ENCODE measurements at regions not wholly inside any gene's neighbourhood (a gene's known extent, or its start where the extent isn't known, plus 50 kb on each side); places are given as distances from the start of the nearest gene placed in this dataset.

DNA sequence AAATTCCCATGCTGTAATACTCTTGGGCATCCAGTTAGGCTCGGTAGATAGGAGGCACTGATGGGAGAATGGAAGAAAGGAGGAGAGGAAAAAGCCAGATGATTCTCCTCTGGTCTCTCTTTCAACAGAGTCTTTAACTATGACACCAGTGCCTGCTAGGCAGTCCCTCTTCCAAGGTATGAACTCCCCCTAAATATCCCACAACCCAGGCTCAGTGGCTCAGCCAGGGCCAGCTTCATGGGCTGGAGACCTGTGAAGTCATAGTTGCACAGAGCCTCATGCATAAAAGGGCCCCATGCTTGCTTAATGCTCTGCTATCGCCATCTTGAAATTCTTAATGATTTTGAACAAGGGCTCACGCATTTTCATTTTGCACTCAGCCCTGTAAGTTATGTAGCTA lies 869.2 kb upstream of the GCFC2 start:
- no peak for DNase-seq (ENCODE audit: low read depth in 2 of 2)

DNA sequence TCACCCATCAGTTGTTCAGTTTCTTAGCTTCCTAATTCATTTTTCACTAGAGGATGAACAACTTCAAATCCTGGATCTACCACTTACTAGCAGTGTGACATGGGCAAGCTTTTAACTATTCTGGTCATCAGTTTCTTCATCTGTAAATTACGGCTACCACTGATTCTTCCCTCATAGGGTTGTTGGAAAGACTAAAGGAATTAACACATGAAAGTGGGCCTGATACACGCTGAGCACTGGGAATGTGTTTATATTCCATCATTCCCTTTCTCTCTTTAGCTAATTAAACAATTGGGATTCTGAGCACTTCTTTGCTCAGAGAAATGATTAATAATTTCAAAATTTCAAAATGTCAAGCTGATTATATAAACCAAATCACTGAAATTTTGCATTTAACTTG lies 862.3 kb upstream of the GCFC2 start:
- no peak for DNase-seq (ENCODE audit: low read depth in 2 of 2)

DNA sequence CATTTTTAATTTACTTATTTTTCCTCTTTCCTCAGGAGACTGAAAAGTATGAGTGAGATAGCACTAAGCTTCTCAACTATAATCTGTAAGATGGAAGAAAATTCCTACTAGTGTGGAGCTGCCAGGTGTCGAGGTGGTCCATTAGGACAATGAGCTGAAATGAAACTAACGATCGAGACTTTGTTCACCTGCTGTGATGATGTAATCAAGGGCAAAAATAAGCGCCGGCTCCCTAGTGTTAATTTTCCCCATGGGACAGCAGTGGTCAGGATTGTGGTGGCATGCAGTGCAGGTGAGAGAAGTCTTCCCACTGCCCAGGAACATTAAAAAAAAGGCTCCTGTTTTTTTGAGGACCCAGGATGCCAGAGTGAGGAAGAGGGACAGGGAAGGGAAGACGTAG lies 859.1 kb upstream of the GCFC2 start:
- DNase-seq (ENCODE audit: low read depth in 2 of 2) = no peak

DNA sequence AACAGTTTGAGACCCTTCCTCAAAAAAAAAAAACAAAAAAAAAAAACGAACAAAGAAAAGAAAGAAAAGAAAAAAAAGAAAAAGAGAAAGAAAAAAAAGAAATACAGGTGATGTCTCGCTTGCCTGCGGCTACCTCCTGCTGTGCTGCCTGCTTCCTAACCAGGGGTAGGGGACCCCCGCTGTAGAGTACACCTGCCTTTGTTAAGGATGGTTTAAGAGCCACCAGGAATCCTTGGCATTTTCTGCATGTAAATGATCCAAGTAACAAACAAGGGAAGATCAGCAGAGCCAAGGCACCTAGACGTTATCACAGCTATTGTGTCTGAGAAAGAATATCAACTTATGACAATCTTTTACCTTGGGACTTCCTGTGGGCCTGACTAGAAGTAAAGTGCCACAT lies 856.8 kb upstream of the GCFC2 start:
- no peak for DNase-seq (ENCODE audit: low read depth in 2 of 2)

DNA sequence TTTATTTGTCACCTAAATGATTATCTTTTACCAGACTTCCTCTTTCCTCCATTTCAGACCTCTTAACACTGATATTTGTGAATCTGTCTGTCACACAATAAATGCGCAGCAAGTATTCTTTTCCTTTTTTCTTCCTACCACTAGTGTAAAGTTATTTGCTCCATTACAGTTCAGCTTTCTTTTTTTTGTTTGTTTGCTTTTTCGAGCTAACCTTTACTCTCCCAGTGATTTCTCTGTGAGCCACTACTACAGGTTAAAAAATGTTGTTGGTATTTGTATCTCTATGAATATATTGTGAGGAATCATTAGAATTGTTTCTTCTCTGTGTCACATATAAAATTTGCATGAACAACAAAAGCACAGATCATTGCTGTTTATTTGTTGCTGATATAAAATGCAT lies 854.0 kb upstream of the GCFC2 start:
- DNase-seq (ENCODE audit: low read depth in 2 of 2) = no peak

DNA sequence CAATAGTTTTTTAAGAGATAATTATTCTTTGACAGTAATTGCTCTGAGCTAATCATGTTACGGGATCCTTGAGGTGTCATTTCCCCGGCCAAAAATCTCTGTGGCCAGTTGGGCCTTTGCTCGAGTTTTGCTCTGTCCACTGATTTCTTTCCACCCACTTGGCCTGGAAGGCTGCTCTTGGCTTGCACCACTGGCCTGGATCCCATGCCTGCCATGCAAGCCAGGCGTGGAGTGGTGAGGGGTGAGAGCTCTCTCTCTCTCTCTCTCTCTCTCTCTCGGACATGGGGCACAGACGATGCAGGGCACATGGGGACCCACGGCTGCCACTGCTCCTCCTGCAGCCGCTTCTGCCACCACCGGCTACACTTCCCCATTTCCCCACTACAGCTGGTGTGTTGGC lies 853.0 kb upstream of the GCFC2 start:
- no peak for DNase-seq (ENCODE audit: low read depth in 2 of 2)

DNA sequence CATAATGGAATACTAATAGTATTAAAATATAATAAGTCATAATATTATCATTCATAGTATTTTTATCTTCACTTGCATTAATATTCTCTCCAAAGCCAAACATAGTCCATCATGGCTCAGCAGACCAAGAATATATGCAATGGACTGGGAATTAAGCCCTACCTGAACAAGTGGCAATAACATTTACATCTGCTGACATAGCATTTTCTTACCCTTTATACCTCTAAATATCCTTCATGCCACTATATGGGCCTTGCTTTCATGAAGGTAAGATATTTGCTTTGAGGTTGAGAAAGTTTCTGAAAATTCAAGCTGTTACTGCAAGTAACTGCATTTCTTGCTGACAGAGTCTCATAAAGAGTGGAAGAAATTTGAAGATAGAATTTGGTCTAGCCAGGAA lies 847.4 kb upstream of the GCFC2 start:
- DNase-seq (ENCODE audit: low read depth in 2 of 2) = no peak

DNA sequence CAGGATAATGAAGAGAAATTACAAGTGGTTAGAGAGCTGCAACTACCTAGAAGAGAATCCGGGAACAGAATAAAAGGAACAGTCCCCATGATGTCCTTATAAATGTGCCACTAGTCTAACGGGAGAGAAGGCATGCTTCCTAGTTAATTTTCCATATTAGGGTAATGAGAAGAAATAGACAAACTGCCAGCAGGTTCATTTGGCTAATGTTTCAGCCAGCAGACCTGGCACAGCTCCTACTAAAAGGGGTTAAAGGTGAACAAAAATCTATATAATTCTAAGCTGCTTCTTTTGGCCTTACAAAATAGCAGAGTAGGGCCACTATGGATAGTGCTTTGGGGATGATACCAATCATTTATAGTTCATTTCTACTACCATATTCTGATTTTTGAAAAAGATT lies 845.3 kb upstream of the GCFC2 start:
- no peak for DNase-seq (ENCODE audit: low read depth in 2 of 2)

DNA sequence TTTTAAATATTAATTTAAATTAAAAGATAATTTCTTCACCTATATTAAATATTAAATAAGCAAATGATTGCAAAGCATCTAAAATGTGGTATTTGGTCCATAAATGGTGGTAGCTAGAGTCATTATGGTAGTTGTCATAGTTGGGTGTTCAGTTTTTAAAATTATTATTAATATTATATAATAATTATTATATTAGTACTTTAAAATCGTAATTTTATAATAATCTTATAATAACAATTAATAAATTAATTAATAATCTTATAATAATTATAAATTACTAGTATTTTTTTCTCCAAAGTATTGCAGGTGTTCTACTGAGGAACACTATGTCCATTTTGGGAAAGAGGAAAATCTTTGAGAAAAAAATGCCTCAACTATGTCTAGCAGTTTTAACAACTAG lies 835.5 kb upstream of the GCFC2 start:
- no peak for DNase-seq (ENCODE audit: low read depth in 2 of 2)

DNA sequence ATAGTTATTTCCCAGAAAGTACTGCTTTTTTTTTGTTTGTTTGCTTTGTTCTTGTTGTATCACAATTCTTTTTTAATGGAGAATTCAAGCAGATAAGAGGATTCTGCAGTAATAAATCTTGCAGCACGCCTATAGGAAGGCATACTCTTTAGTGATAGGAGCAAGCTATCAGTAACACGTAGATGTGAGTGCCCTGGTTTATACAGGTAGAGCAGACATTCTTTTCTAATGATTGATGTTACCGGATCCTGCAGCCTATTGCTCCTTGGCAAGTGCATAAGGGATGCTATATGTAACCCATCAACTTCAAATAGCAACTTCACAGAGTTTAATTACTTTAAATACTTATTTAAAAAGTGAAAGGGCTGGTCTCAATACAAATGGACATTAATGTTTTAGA lies 834.2 kb upstream of the GCFC2 start:
- no peak for DNase-seq (ENCODE audit: low read depth in 2 of 2)

DNA sequence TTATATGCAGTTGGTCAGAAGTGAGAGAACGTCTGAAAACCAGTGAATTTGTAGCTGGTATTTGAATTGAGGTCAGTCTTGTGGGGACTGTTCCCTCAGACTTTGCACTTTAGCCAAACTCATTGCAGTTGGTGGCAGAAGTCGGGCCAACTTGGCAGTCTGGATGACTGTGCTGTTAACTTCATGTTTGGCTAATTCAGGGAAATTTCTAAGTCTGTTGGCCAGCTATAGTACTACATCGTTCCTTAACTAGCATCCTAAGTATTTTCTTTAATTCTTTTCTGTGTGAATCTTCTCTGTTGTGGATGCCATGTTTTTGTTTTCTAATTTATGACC lies 806.8 kb upstream of the GCFC2 start:
- DNase-seq (ENCODE audit: low read depth in 2 of 2) = no peak

DNA sequence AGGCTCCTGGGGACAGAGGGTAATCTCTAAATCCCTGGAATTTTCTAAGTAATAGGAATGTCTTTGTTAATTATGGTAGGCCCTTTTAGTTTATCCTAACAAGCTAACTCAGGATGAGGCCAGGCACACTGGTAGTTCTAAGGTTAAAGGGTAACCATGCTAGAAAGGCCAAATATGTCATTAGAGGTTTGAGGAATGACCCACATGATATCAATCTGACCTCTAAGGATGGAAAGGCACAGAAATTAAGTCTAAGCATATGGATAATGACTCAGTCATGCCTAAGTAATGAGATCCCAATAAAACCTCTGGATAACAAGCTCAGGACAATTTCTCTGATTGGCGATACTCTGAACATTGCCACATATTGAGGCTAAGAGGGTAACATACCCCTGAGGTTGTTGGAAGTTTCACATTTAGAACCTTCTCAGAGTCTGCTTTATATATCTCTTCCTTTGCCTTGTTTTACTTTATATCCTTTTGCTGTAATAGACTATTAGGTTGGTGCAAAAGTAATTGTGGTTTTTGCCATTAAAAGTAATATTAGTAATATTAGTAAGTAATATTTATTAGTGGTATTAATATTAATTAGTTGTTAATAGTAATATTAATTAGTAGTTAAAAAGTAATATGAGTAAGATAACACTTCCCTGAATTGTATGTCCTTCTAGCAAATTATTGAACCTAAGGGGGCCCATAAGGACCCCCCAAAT lies 806.3 kb upstream of the GCFC2 start:
- no peak for DNase-seq (ENCODE audit: low read depth in 2 of 2)

DNA sequence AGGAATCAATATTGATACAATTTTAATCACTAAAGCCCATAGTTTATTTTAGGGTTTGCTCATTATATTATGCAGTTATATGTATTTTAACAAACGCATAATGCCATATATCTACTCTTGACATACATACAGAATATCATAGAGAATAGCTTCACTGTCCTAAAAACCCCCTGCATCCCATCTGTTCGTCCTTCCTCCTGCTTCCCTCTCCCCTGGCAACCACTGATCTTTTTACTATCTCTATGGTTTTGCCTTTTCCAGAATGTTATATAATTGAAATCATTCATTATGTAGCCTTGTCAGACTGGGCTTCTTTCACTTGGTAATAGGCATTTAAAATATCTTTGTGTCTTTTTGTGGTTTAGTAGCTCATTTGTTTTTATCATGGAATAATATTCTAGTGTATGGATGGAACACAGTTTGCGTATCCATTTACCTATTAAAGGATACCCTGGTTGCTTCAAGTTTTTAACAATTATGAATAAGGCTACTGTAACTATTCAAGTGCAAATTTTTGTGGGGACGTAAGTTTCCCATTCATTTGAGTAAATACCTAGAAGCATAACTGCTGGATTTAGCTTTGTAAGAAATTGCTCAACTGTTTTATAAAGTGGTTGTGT lies 801.6 kb upstream of the GCFC2 start:
- DNase-seq (ENCODE audit: low read depth in 2 of 2) = no peak

DNA sequence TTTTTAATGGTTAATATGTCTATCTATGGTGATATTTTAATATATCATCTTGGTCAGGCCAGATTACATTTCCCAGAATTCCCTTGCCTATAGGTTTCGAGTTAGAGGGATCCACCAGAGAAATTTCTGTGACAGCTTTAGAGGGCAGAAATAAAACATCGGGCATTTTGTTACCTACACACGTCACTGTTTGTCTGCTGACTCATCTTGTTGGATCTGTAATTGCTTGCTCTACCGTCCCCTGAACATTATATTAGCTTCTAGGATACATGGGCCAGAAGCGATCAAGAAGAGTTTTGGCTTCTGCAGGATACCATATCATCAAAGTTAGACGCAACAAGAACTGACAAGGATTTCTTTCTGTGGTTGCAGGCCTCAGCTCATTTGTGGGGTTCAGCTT lies 795.8 kb upstream of the GCFC2 start:
- DNase-seq (ENCODE audit: low read depth in 2 of 2) = no peak

DNA sequence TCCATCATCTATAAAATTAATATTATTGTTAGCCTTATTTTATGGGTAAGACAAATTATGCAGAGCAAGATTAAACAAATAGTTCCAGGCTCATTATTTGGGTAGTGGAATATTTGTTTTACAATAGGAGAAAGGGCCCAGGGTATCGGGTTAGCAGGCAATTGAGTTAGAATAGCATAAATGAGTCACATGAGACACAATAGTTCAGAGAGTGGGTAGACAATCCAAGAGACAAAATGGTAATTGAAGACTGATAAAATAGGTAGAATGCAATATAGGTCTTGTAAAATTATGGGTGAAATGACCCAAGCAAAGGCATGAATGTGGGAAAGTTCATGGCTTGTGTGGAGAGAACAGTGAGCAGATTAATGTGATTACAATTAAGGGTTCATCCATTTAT lies 790.9 kb upstream of the GCFC2 start:
- DNase-seq (ENCODE audit: low read depth in 2 of 2) = no peak

DNA sequence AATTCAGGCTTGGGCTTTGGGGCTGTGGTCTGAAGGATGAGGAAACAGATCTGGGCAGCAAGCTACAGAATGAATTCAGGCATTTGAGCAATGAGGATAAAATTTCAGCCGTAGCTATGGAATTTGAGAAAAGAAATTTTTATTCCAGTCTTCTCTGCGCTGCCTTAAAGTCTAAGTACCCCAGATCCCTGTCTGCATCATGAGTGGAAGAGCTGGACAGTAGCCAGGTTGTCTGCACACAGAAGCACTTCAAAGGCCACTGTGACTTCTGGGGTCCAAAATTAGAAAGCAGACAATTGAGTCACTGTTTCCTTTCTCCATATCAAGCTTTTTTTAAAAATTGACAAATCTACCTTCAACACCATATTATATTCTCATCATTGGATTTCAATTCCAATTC lies 787.6 kb upstream of the GCFC2 start:
- DNase-seq (ENCODE audit: low read depth in 2 of 2) = no peak

DNA sequence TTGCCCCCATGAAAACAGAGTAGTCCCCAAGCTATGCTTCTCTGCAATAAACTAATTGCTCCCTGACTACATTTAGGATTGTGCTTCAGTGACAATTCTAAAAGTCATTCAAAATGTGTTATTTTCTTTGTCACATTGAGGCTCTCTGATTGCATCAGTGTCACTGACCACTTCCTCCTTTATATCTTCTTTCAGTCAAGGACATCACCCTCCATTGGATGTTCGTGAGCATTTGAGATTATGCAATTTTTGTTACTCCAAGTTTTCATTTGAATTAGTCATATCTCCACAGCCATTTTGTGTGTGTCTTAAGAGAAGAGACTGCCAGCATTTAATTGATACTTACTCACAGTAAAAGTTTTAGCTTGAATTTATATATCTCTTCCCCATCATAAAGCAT lies 780.8 kb upstream of the GCFC2 start:
- DNase-seq (ENCODE audit: low read depth in 2 of 2) = no peak

DNA sequence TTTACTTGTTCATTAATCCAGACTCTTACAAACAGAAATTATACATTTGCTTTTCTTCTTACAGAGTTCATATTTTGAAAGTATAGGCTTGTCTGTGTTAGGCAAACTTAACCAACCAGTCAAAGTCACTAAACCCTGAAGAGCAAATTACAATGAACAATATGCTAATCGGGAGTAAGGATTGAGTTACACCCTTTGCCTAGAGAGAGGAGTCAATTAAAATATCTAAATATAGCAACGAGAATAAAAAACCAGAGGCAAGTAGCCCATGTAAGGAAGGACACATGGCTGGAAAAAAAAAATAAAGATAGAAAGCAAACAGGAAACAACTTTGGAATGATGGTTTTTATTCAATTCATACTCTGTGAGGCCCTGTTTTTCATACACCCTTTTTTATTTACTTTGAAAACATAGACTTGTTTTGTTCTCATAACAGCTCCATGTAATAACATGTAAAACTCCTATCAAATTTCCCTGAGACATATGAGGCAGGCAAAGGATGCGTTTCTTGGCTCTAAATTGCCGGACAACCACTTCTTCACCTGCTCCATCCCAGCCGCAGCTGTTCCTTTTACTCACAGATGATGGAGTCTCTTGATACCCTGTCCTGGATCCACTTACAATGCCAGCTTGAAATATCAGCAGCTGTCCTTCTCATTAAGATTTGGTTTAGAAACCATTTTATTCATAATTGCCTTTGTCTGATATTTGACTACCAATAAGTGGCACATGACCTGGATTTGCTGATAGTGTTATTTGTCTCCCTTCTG lies 767.7 kb upstream of the GCFC2 start:
- DNase-seq (ENCODE audit: low read depth in 2 of 2) = no peak

DNA sequence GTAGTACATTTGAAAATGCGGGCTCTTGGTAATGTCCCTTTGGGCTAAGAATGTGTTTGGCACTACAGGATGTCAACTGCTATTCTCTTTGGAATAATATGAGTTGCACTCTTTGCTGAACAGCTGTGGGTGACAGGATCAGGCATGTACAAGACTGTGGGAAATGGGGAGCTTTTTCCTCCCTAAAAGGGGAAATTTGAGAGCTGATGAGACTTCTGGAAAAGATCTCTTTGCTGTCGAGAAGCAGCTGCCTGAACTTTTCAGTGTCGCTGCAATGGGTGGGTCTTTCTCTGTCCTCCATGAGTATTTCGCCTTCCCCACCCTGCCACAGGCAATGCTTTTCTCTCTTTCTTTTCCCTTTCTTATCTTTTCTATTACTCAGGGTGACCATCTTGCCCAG lies 762.2 kb upstream of the GCFC2 start:
- DNase-seq (ENCODE audit: low read depth in 2 of 2) = no peak

DNA sequence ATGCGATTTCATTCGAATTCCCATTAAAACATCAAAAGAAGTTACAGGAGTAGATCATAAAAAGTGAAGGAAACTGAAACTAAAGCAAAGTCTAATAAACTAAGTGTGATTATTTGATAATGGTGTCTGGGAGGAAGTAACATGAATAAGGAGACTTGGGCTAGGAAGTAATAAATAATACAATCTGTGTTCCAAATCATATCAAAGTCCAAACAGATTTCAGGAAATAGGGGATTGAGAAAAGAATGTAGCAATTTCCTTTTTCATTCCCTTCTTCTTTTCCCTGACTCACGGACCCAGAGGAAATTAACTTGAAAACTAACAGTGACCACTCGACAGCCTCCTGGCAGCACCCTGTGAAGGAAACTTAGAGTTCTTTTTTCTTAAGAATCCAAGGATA lies 758.4 kb upstream of the GCFC2 start:
- no peak for DNase-seq (ENCODE audit: low read depth in 2 of 2)

DNA sequence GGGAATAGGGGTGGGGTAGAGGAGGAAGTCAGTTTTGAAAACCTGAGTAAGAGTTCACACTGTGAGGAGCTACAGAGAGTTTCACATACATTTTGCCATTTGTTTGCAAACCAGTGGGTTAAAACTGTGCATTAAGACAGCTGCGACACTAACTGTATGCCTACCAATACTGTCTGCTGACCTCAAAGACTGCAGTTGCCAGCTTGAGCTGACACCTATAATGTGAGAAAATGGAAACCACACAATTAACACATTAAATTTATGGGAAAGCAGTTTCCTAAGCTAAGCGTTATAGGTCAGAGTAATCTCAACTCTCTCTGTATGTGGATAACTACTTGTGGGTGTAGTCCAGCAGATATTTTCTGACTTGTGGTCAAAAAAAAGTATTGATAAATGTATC lies 756.6 kb upstream of the GCFC2 start:
- DNase-seq (ENCODE audit: low read depth in 2 of 2) = no peak

DNA sequence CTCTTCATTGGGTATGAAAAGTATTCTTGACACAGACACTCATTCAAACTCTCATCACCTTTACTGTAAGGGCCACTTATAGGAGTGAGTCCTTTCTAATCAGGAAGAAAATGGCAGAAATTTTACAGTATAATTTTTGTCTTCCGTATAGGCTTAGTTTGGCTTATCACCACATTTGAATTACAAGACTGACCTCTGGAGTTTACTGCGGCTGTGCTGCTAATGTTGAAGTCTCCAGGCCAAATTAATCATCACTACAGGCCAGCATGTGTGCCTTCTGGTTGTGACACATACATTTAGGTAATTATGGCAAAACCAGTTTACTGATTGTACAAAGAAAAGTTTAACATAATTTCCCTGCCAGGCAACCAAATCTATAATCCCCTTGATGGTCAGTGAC lies 753.6 kb upstream of the GCFC2 start:
- no peak for DNase-seq (ENCODE audit: low read depth in 2 of 2)

DNA sequence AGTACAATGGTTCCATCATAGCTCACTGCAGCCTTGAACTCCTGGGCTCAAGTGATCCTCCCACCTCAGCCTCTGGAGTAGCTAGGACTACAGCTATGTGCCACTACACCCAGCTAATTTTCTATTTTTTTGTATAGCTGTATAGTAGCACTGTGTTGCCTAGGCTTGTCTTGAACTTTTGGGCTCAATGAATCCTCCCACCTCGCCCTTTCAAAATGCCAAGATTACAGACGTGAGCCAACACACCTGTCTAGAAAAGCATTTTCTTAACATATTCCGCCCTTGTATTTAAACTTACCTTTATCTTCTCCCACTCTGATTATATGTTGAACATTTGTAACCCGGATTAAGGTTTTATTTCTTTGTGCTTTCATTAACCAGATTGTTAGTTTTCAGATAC lies 750.7 kb upstream of the GCFC2 start:
- no peak for DNase-seq (ENCODE audit: low read depth in 2 of 2)

DNA sequence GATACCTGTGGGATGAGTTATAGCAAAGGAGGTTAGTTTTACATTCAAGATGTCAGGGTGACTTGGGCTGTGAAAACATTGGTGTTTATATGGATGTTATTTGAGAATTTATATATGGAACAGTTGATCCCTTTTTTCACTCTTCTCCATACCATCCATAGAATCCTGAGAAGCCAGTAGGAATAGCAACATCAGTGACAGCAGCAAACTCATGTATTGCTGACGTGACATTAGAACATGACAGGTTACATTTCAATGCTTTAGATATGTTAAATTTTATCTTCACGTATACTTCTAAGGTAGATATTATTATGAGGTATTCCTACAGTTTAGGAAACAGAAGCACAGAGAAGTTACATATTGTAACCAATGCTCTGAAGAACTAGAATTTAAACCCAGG lies 745.2 kb upstream of the GCFC2 start:
- no peak for DNase-seq (ENCODE audit: low read depth in 2 of 2)
